ENCODE measurements at regions not wholly inside any gene's neighbourhood (a gene's known extent, or its start where the extent isn't known, plus 50 kb on each side); places are given as distances from the start of the nearest gene placed in this dataset.

GRCh38 chr18:60888071-60888624 is 445.1 kb upstream of the CDH20 start:
- no peak for DNase-seq (ENCODE audit: low read depth)
- in situ Hi-C loops (cut with HindIII; ENCODE audit: low sequenced_read_pairs): no loop called here
- no peak for TF ChIP-seq CTCF (IDR thresholded peaks at IDR 0.05; ENCODE audit: low read depth, low read length, missing control alignments)
- H3K4me3 ChIP-seq (ENCODE audit: low read depth, low read length): no peak overlapping the region

GRCh38 chr18:60889442-60889841 is 443.8 kb upstream of the CDH20 start:
- no peak for DNase-seq (ENCODE audit: low read depth)
- no peak for TF ChIP-seq CTCF (IDR thresholded peaks at IDR 0.05; ENCODE audit: low read depth, low read length, missing control alignments)
- no peak overlapping the region for H3K4me3 ChIP-seq (ENCODE audit: low read depth, low read length)
- in situ Hi-C loops (cut with HindIII; ENCODE audit: low sequenced_read_pairs): no loop called here

- DNase-seq (ENCODE audit: low read depth): no peak
- H3K4me3 ChIP-seq (ENCODE audit: low read depth, low read length): no peak overlapping the region
- TF ChIP-seq CTCF (IDR thresholded peaks at IDR 0.05; ENCODE audit: low read depth, low read length, missing control alignments): no peak
- in situ Hi-C loops (cut with HindIII; ENCODE audit: low sequenced_read_pairs): no loop called here
Measured at GRCh38 chr18:60891936-60892335, 441.3 kb upstream of the CDH20 start.

GRCh38 chr18:60892441-60892840 is 440.8 kb upstream of the CDH20 start:
- TF ChIP-seq CTCF (IDR thresholded peaks at IDR 0.05; ENCODE audit: low read depth, low read length, missing control alignments): no peak
- in situ Hi-C loops (cut with HindIII; ENCODE audit: low sequenced_read_pairs): no loop called here
- H3K4me3 ChIP-seq (ENCODE audit: low read depth, low read length): no peak overlapping the region
- peak; percentile 1 for DNase-seq (ENCODE audit: low read depth)

GRCh38 chr18:60892855-60893254 is 440.4 kb upstream of the CDH20 start:
- in situ Hi-C loops (cut with HindIII; ENCODE audit: low sequenced_read_pairs): no loop called here
- no peak for TF ChIP-seq CTCF (IDR thresholded peaks at IDR 0.05; ENCODE audit: low read depth, low read length, missing control alignments)
- peak; percentile 5 for DNase-seq (ENCODE audit: low read depth)
- no peak overlapping the region for H3K4me3 ChIP-seq (ENCODE audit: low read depth, low read length)

- in situ Hi-C loops (cut with HindIII; ENCODE audit: low sequenced_read_pairs): no loop called here
- no peak for TF ChIP-seq CTCF (IDR thresholded peaks at IDR 0.05; ENCODE audit: low read depth, low read length, missing control alignments)
- no peak overlapping the region for H3K4me3 ChIP-seq (ENCODE audit: low read depth, low read length)
- no peak for DNase-seq (ENCODE audit: low read depth)
Measured at GRCh38 chr18:60893355-60894097, 439.7 kb upstream of the CDH20 start.

Measured in astrocyte of the cerebellum (primary cell).